ENCODE measurements at regions not wholly inside any gene's neighbourhood (a gene's known extent, or its start where the extent isn't known, plus 50 kb on each side); places are given as distances from the start of the nearest gene placed in this dataset.

DNA sequence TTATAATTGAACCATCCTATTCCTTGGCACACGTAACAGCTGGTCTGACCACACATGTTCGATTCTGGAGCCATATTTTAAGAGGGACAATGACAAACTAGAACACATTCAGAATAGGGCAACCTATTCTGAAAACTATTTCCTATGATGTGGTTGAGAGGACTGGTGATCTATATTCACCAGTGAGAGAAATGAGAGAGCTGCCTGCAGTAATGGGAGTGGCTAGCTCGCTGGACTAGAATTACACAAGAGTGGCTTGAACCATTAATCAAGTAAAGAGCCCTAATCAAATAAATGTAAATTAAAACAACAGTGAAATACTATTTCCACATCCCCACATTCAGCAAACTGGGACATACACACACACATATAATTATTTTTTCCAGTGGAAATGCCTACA, 55.3 kb upstream of the LY86 start:
- no peak for DNase-seq

- DNase-seq: no peak
Observed at GRCh38 chr6:6534399-6534798, 54.1 kb upstream of the LY86 start.

GRCh38 chr6:6537488-6538260, 50.8 kb upstream of the LY86 start:
- DNase-seq: no peak

GRCh38 chr6:6538261-6538660, 50.3 kb upstream of the LY86 start:
- DNase-seq: no peak

Data from CD4-positive, alpha-beta T cell treated with Interferon gamma for 1 hour (primary cell).